Fibroblast of lung (primary cell): ENCODE measurements at regions not wholly inside any gene's neighbourhood (a gene's known extent, or its start where the extent isn't known, plus 50 kb on each side); places are given as distances from the start of the nearest gene placed in this dataset.

Experiments used
- EZH2 ChIP-seq: IDR thresholded peaks from 2 replicates; pipeline ENCODE4 v1.5.1; 2012; ENCODE audit warnings: low read length, control low read depth, mild to moderate bottlenecking; ENCODE audit errors: missing control alignments
- TF ChIP-seq, protein P1 (sequence below), 2 donors: IDR thresholded peaks in 1 of 2; conservative IDR thresholded peaks in 1 of 2; 1 replicate in 1 of 2; 2 replicates in 1 of 2; pipeline ENCODE4 v1.5.1; 2011 to 2012; ENCODE audit warnings: low read length in 2 of 2, control low read depth in 1 of 2, inconsistent platforms in 1 of 2, low read depth in 1 of 2, mild to moderate bottlenecking in 1 of 2

DNA sequence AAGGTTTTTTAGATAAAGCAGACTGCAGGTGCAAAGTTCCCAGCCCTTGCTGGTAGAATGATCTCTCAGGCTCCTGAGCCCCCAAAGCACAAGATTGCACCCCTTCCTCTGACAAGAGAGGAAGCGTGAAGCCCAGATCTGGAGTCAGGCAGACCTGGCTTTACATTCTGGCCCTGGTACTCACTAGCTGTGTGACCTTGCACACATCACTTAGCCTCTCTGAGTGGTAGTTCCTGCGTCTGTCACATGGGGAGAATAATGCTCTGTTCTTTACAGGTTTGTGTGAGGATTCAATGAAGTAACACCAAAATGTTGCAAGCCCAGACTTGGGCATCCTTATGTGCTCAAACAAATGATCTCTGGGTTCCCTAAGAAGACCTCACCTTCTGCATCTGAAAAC lies 141.5 kb downstream of the SMAD6 start:
- TF ChIP-seq, protein P1, sequence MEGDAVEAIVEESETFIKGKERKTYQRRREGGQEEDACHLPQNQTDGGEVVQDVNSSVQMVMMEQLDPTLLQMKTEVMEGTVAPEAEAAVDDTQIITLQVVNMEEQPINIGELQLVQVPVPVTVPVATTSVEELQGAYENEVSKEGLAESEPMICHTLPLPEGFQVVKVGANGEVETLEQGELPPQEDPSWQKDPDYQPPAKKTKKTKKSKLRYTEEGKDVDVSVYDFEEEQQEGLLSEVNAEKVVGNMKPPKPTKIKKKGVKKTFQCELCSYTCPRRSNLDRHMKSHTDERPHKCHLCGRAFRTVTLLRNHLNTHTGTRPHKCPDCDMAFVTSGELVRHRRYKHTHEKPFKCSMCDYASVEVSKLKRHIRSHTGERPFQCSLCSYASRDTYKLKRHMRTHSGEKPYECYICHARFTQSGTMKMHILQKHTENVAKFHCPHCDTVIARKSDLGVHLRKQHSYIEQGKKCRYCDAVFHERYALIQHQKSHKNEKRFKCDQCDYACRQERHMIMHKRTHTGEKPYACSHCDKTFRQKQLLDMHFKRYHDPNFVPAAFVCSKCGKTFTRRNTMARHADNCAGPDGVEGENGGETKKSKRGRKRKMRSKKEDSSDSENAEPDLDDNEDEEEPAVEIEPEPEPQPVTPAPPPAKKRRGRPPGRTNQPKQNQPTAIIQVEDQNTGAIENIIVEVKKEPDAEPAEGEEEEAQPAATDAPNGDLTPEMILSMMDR (conservative IDR thresholded peaks at IDR 0.05 in 1 of 2, IDR thresholded peaks at IDR 0.05 in 1 of 2; ENCODE audit: low read depth in 1 of 2, low read length in 2 of 2), result no peak
- no peak for TF ChIP-seq EZH2
